HEK293T (cell line): ENCODE measurements at regions not wholly inside any gene's neighbourhood (a gene's known extent, or its start where the extent isn't known, plus 50 kb on each side); places are given as distances from the start of the nearest gene placed in this dataset.

ENCODE experiments used
- ARNT ChIP-seq: fragments of 450-650 bp; IDR thresholded peaks from 2 replicates; pipeline ENCODE4 v1.6.1; 2017; ENCODE audit warnings: mild to moderate bottlenecking
- FOXA1 ChIP-seq: fragments of 450-650 bp; IDR thresholded peaks from 2 replicates; pipeline ENCODE4 v1.6.1; 2016; ENCODE audit warnings: mild to moderate bottlenecking
- FOXK2 ChIP-seq: fragments of 450-650 bp; IDR thresholded peaks from 2 replicates; pipeline ENCODE4 v1.6.1; 2016; ENCODE audit warnings: mild to moderate bottlenecking

- TF ChIP-seq ARNT (no peak), FOXK2 (no peak), FOXA1 (no peak)
Observed at GRCh38 chr1:181142096-181142958, 53.8 kb downstream of the IER5 start.
